Nephron progenitor cell (in vitro differentiated cells): ENCODE measurements at regions not wholly inside any gene's neighbourhood (a gene's known extent, or its start where the extent isn't known, plus 50 kb on each side); places are given as distances from the start of the nearest gene placed in this dataset.

Source experiments
- DNase-seq: peaks from one replicate; pipeline ENCODE4 v3.0.0; 2021
- H3K27ac Mint-ChIP-seq: 2 replicates; pipeline ENCODE4 v1.8.0; 2021; ENCODE audit warnings: mild to moderate bottlenecking, moderate library complexity, mixed read lengths
- H3K27me3 Mint-ChIP-seq: 2 replicates; pipeline ENCODE4 v1.8.0; 2021; ENCODE audit warnings: mild to moderate bottlenecking, low read depth, mixed read lengths; ENCODE audit not compliant: poor library complexity
- H3K36me3 Mint-ChIP-seq: 2 replicates; pipeline ENCODE4 v1.8.0; 2021; ENCODE audit warnings: low read depth, mixed read lengths
- H3K4me1 Mint-ChIP-seq: 2 replicates; pipeline ENCODE4 v1.8.0; 2021; ENCODE audit warnings: mixed read lengths
- H3K4me3 Mint-ChIP-seq: 2 replicates; pipeline ENCODE4 v1.8.0; 2021; ENCODE audit warnings: mild to moderate bottlenecking, moderate library complexity, mixed read lengths
- H3K9me3 Mint-ChIP-seq: 2 replicates; pipeline ENCODE4 v1.8.0; 2021; ENCODE audit warnings: mild to moderate bottlenecking, moderate library complexity, mixed read lengths
- TF ChIP-seq, protein P1 (sequence below): fragments of 200-600 bp; sonication (generic); IDR thresholded peaks from 2 replicates; pipeline ENCODE4 v1.5.0; 2021; ENCODE audit warnings: antibody characterized with exemption

GRCh38 chr14:101404426-101405170, 156.7 kb upstream of the DIO3 start:
- Mint-ChIP-seq H3K36me3 (no peaks in the 10 kb centered on the region), H3K4me1 (peaks cover 35% of the 10 kb centered on the region), H3K9me3 (no peaks in the 10 kb centered on the region), H3K4me3 (no peak overlapping the region), H3K27ac (no peak overlapping the region), H3K27me3 (peaks cover 19% of the 10 kb centered on the region)
- TF ChIP-seq, protein P1, sequence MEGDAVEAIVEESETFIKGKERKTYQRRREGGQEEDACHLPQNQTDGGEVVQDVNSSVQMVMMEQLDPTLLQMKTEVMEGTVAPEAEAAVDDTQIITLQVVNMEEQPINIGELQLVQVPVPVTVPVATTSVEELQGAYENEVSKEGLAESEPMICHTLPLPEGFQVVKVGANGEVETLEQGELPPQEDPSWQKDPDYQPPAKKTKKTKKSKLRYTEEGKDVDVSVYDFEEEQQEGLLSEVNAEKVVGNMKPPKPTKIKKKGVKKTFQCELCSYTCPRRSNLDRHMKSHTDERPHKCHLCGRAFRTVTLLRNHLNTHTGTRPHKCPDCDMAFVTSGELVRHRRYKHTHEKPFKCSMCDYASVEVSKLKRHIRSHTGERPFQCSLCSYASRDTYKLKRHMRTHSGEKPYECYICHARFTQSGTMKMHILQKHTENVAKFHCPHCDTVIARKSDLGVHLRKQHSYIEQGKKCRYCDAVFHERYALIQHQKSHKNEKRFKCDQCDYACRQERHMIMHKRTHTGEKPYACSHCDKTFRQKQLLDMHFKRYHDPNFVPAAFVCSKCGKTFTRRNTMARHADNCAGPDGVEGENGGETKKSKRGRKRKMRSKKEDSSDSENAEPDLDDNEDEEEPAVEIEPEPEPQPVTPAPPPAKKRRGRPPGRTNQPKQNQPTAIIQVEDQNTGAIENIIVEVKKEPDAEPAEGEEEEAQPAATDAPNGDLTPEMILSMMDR, result no peak
- DNase-seq, result no peak

DNA sequence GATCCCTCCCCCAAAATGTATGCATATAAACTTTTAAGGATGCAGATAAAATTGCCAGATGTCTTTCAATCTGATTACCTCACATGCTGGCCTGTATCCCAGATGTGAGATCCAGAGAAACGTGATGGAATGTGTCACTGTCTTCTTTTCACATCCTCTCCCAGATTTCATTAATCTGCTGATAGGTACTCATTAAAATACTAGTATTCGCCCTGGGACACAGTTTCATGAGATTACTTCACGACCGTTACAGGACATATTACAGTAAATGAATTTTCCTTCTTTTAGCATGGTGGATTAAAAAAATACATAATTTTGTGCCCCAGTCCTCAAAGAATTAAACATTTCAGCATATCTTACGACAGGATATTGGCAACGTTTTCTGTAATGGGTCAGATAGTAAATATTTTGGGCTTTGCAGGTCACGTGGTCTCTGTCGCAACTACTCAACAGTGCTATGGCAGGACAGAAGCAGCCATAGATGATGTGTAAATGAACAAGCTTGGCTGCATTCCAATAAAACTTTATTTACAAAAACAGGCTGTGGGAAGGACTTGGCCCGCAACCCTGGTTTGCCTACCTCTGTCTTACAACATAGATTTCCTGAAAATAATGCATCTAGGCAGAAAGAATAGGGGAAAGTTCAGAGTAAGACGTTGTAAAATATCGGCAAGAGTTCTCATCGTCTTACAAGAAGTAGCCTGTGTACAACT, 156.0 kb upstream of the DIO3 start:
- Mint-ChIP-seq H3K4me1 (peaks cover 39% of the 10 kb centered on the region), H3K36me3 (no peaks in the 10 kb centered on the region), H3K27ac (no peak overlapping the region), H3K4me3 (no peak overlapping the region), H3K9me3 (no peaks in the 10 kb centered on the region), H3K27me3 (peaks cover 17% of the 10 kb centered on the region)
- TF ChIP-seq, protein P1, result no peak
- DNase-seq, result no peak

DNA sequence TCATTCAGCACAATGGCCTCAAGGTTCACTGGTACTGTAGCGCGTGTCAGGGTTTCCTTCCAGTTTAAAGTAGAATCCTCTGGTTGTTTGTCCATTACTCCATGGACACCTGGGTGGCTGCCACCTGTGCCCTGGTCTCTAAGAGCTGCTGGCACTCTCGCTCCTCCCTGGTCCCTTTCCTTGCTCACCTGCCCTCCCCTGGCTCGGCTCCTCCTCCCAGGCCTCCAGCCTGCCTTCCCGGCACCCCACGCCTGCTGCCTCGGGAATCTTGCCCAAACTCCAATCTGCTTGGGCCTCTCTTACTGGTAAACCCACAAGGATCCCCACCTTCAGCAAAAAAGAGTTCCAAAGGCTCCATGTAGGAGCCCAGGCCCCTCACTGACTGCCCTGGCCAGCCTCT, 154.4 kb upstream of the DIO3 start:
- peaks cover 11% of the 10 kb centered on the region for H3K27me3 Mint-ChIP-seq
- TF ChIP-seq, protein P1, result no peak
- H3K36me3 Mint-ChIP-seq, result no peaks in the 10 kb centered on the region
- peaks cover 32% of the 10 kb centered on the region for H3K4me1 Mint-ChIP-seq
- no peak overlapping the region for H3K27ac Mint-ChIP-seq
- H3K9me3 Mint-ChIP-seq, result no peaks in the 10 kb centered on the region
- H3K4me3 Mint-ChIP-seq, result no peak overlapping the region
- no peak for DNase-seq

- Mint-ChIP-seq H3K4me1 (peaks cover 32% of the 10 kb centered on the region), H3K27ac (no peak overlapping the region), H3K36me3 (no peaks in the 10 kb centered on the region), H3K9me3 (no peaks in the 10 kb centered on the region), H3K27me3 (peaks cover 11% of the 10 kb centered on the region), H3K4me3 (no peak overlapping the region)
- TF ChIP-seq, protein P1, result no peak
- no peak for DNase-seq
Observed at GRCh38 chr14:101407328-101407727, 154.0 kb upstream of the DIO3 start.

DNA sequence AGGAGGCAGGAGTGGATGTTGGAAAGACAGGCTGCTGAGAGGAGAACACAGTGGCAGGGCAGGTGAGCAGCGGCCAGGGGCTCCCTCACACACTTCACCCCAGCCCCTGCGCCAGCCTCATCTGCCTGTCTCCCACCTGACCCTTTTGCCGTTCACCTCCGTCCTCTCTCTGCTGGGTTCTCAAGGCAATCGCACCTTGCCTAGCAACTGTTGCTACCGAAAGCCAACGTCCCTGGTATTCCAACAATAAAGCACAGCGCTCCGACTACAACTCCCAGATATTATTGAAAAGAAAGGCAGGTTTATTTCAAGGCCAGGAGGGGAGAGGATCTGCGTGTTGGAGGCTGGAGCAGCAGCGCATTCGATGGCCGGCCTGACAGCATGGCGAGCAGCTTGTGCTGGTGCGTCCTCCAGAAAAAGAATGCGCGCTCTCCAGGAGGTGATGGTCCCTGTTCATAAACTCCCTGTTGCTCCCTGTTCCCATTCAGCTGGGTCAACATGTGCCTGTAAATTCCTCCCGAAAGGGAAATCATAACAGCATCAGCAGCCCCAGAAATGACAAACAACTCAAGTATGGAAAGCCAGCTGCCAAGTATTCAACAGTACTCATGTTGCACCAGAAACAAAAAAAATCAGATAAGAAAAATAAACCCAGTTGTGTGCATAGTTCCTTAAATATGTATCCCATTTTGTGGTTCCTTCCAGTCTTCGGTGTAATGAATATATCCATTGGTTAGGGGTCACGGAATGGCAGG, 153.0 kb upstream of the DIO3 start:
- no peak overlapping the region for H3K4me3 Mint-ChIP-seq
- H3K27me3 Mint-ChIP-seq, result peaks cover 11% of the 10 kb centered on the region
- peaks cover 2% of the 10 kb centered on the region for H3K9me3 Mint-ChIP-seq
- TF ChIP-seq, protein P1, result no peak
- peaks cover 32% of the 10 kb centered on the region for H3K4me1 Mint-ChIP-seq
- H3K27ac Mint-ChIP-seq, result no peak overlapping the region
- DNase-seq, result no peak
- no peaks in the 10 kb centered on the region for H3K36me3 Mint-ChIP-seq
